Hepatocyte (in vitro differentiated cells): ENCODE measurements at regions not wholly inside any gene's neighbourhood (a gene's known extent, or its start where the extent isn't known, plus 50 kb on each side); places are given as distances from the start of the nearest gene placed in this dataset.

ENCODE experiments used
- DNase-seq: peaks from one replicate; pipeline ENCODE4 v3.0.0-alpha.2; 2016; ENCODE audit warnings: low spot score
- H2AFZ ChIP-seq: fragments of 200-600 bp; sonication (generic); 2 replicates; pipeline ENCODE4 v1.6.0; 2016; ENCODE audit warnings: antibody characterized with exemption, mild to moderate bottlenecking
- H3K27ac ChIP-seq: fragments of 200-600 bp; sonication (generic); 2 replicates; pipeline ENCODE4 v1.5.1; 2016; ENCODE audit warnings: mild to moderate bottlenecking
- H3K27me3 ChIP-seq: fragments of 200-600 bp; sonication (generic); 2 replicates; pipeline ENCODE4 v1.6.1; 2016
- H3K36me3 ChIP-seq: fragments of 200-600 bp; sonication (generic); replicated peaks from 2 replicates; pipeline ENCODE4 v1.5.1; 2016; ENCODE audit warnings: low read depth; ENCODE audit not compliant: insufficient read depth
- H3K4me1 ChIP-seq: fragments of 200-600 bp; sonication (generic); 2 replicates; pipeline ENCODE4 v1.5.1; 2016; ENCODE audit warnings: mild to moderate bottlenecking, moderate library complexity; ENCODE audit not compliant: insufficient read depth
- H3K4me2 ChIP-seq: fragments of 200-600 bp; sonication (generic); 2 replicates; pipeline ENCODE4 v1.6.0; 2016
- H3K4me3 ChIP-seq: fragments of 200-600 bp; sonication (generic); 2 replicates; pipeline ENCODE4 v1.5.1; 2016; ENCODE audit warnings: mild to moderate bottlenecking
- H3K79me2 ChIP-seq: fragments of 200-600 bp; sonication (generic); 2 replicates; pipeline ENCODE4 v1.6.0; 2017; ENCODE audit warnings: mild to moderate bottlenecking
- H3K9me2 ChIP-seq: fragments of 200-600 bp; sonication (generic); replicated peaks from 2 replicates; pipeline ENCODE4 v1.6.0; 2017; ENCODE audit warnings: mild to moderate bottlenecking; ENCODE audit not compliant: insufficient read depth
- H3K9me3 ChIP-seq: fragments of 200-600 bp; sonication (generic); 2 replicates; pipeline ENCODE4 v1.5.1; 2016; ENCODE audit warnings: low read depth, mild to moderate bottlenecking
- H4K20me1 ChIP-seq: fragments of 200-600 bp; sonication (generic); 2 replicates; pipeline ENCODE4 v1.6.0; 2016; ENCODE audit warnings: mild to moderate bottlenecking; ENCODE audit not compliant: insufficient read depth, poor library complexity, severe bottlenecking
- EZH2 ChIP-seq: fragments of 200-600 bp; sonication (generic); IDR thresholded peaks from 2 replicates; pipeline ENCODE4 v1.6.1; 2016; ENCODE audit warnings: antibody characterized with exemption, mild to moderate bottlenecking, borderline replicate concordance
- EZH2phosphoT487 ChIP-seq: fragments of 200-600 bp; sonication (generic); IDR thresholded peaks from one replicate; pipeline ENCODE4 v1.6.1; 2018; ENCODE audit warnings: antibody characterized with exemption, mild to moderate bottlenecking, low read depth, moderate library complexity; ENCODE audit not compliant: unreplicated experiment, severe bottlenecking
- WGBS: methylation state at CpG from one replicate; pipeline ENCODE4 v1.1.6; 2016; ENCODE audit warnings: low lambda C conversion rate; ENCODE audit errors: missing lambda C conversion rate; 5-methylcytosine and 5-hydroxymethylcytosine counted together
- TF ChIP-seq, protein P1 (sequence below): fragments of 200-600 bp; sonication (generic); IDR thresholded peaks from 2 replicates; pipeline ENCODE4 v1.5.1; 2016; ENCODE audit warnings: antibody characterized with exemption, mild to moderate bottlenecking; ENCODE audit not compliant: poor library complexity

DNA sequence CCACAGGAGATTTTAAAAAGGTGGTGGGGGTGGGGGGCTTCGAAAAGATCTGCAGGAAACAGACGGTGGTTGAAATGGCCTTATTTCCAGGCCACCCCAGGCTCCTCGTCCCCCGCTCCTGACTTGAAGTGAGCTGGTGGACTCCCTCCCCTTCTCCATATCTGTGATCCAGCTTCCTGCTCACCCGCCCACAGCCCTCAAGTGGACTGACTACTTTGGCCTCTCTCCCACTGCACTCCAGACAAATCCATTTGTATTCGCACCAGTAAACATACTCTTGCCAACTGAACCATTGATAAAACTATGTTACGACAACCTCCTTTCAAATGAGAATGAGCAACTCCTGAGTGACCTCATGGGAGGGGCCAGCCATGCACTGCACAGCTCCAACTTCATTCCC lies 259.5 kb downstream of the COL4A1 start:
- no peak overlapping the region for H2AFZ ChIP-seq
- WGBS = 45% methylated on average over 7 of the region's 7 CpGs

GRCh38 chr13:110046811-110047210 lies 260.1 kb downstream of the COL4A1 start:
- Histone ChIP-seq H2AFZ (no peak overlapping the region), H3K27ac (no peak overlapping the region), H3K4me3 (no peak overlapping the region), H4K20me1 (no peaks in the 10 kb centered on the region), H3K9me2 (no peaks in the 10 kb centered on the region), H3K9me3 (no peaks in the 10 kb centered on the region), H3K4me2 (peak overlapping the region; percentile 31), H3K27me3 (no peaks in the 10 kb centered on the region), H3K36me3 (no peaks in the 10 kb centered on the region), H3K79me2 (no peaks in the 10 kb centered on the region), H3K4me1 (peaks cover 10% of the 10 kb centered on the region)
- 71% methylated on average over 4 of the region's 4 CpGs for WGBS
- TF ChIP-seq EZH2phosphoT487 (no peak), EZH2 (no peak)
- TF ChIP-seq, protein P1, sequence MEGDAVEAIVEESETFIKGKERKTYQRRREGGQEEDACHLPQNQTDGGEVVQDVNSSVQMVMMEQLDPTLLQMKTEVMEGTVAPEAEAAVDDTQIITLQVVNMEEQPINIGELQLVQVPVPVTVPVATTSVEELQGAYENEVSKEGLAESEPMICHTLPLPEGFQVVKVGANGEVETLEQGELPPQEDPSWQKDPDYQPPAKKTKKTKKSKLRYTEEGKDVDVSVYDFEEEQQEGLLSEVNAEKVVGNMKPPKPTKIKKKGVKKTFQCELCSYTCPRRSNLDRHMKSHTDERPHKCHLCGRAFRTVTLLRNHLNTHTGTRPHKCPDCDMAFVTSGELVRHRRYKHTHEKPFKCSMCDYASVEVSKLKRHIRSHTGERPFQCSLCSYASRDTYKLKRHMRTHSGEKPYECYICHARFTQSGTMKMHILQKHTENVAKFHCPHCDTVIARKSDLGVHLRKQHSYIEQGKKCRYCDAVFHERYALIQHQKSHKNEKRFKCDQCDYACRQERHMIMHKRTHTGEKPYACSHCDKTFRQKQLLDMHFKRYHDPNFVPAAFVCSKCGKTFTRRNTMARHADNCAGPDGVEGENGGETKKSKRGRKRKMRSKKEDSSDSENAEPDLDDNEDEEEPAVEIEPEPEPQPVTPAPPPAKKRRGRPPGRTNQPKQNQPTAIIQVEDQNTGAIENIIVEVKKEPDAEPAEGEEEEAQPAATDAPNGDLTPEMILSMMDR = no peak
- no peak for DNase-seq

More for the DNA sequence above, 259.5 kb downstream of the COL4A1 start:
- peak overlapping the region; percentile 25 for H3K27ac ChIP-seq
- TF ChIP-seq, protein P1 = no peak
- TF ChIP-seq EZH2 (no peak), EZH2phosphoT487 (no peak)
- H3K9me3 ChIP-seq = no peaks in the 10 kb centered on the region
- H3K4me2 ChIP-seq = peak overlapping the region; percentile 31
- DNase-seq = peak; percentile 49
- H4K20me1 ChIP-seq = no peaks in the 10 kb centered on the region
- no peak overlapping the region for H3K4me3 ChIP-seq
- H3K36me3 ChIP-seq = no peaks in the 10 kb centered on the region
- H3K79me2 ChIP-seq = no peaks in the 10 kb centered on the region
- H3K27me3 ChIP-seq = no peaks in the 10 kb centered on the region
- H3K9me2 ChIP-seq = no peaks in the 10 kb centered on the region
- H3K4me1 ChIP-seq = peaks cover 10% of the 10 kb centered on the region

- TF ChIP-seq, protein P1 = no peak
- no peak for TF ChIP-seq EZH2
- no peak for TF ChIP-seq EZH2phosphoT487
- H4K20me1 ChIP-seq = no peaks in the 10 kb centered on the region
- no peaks in the 10 kb centered on the region for H3K36me3 ChIP-seq
- H3K27ac ChIP-seq = no peak overlapping the region
- H3K4me2 ChIP-seq = no peak overlapping the region
- H3K4me3 ChIP-seq = no peak overlapping the region
- 88% methylated on average over 5 of the region's 5 CpGs for WGBS
- H3K4me1 ChIP-seq = peaks cover 10% of the 10 kb centered on the region
- no peak for DNase-seq
- no peak overlapping the region for H2AFZ ChIP-seq
- H3K27me3 ChIP-seq = no peaks in the 10 kb centered on the region
- H3K9me2 ChIP-seq = no peaks in the 10 kb centered on the region
- H3K79me2 ChIP-seq = no peaks in the 10 kb centered on the region
- H3K9me3 ChIP-seq = no peaks in the 10 kb centered on the region
These were observed 259.5 kb upstream of the IRS2 start for GRCh38 chr13:110045919-110046318.

- no peaks in the 10 kb centered on the region for H3K9me3 ChIP-seq
- H3K4me1 ChIP-seq = peaks cover 10% of the 10 kb centered on the region
- DNase-seq = no peak
- H3K79me2 ChIP-seq = no peaks in the 10 kb centered on the region
- H3K4me2 ChIP-seq = no peak overlapping the region
- H3K9me2 ChIP-seq = no peaks in the 10 kb centered on the region
- WGBS = 93% methylated on average over 10 of the region's 10 CpGs
- H3K36me3 ChIP-seq = no peaks in the 10 kb centered on the region
- TF ChIP-seq, protein P1 = no peak
- TF ChIP-seq EZH2phosphoT487 (no peak), EZH2 (no peak)
- no peak overlapping the region for H3K27ac ChIP-seq
- no peaks in the 10 kb centered on the region for H3K27me3 ChIP-seq
- H2AFZ ChIP-seq = no peak overlapping the region
- no peak overlapping the region for H3K4me3 ChIP-seq
- H4K20me1 ChIP-seq = no peaks in the 10 kb centered on the region
These were observed 258.8 kb upstream of the IRS2 start for GRCh38 chr13:110045202-110045601.
